ENCODE measurements at regions not wholly inside any gene's neighbourhood (a gene's known extent, or its start where the extent isn't known, plus 50 kb on each side); places are given as distances from the start of the nearest gene placed in this dataset.

- TF ChIP-seq CTCF (IDR thresholded peaks at IDR 0.05; ENCODE audit: low read depth, low read length): no peak
- DNase-seq (ENCODE audit: low read depth, low spot score): no peak
- in situ Hi-C loops (cut with HindIII; ENCODE audit: low sequenced_read_pairs): no loop called here
- H3K4me3 ChIP-seq (ENCODE audit: low read depth, low read length): no peak overlapping the region
Measured at GRCh38 chr17:5686074-5686635, 101.8 kb upstream of the NLRP1 start.

- in situ Hi-C loops (cut with HindIII; ENCODE audit: low sequenced_read_pairs): no loop called here
- no peak for TF ChIP-seq CTCF (IDR thresholded peaks at IDR 0.05; ENCODE audit: low read depth, low read length)
- no peak for DNase-seq (ENCODE audit: low read depth, low spot score)
- no peak overlapping the region for H3K4me3 ChIP-seq (ENCODE audit: low read depth, low read length)
Measured at GRCh38 chr17:5687646-5688045, 103.3 kb upstream of the NLRP1 start.

- no peak overlapping the region for H3K4me3 ChIP-seq (ENCODE audit: low read depth, low read length)
- TF ChIP-seq CTCF (IDR thresholded peaks at IDR 0.05; ENCODE audit: low read depth, low read length): no peak
- no peak for DNase-seq (ENCODE audit: low read depth, low spot score)
- in situ Hi-C loops (cut with HindIII; ENCODE audit: low sequenced_read_pairs): no loop called here
Measured at GRCh38 chr17:5693821-5694220, 109.5 kb upstream of the NLRP1 start.

- no peak for TF ChIP-seq CTCF (IDR thresholded peaks at IDR 0.05; ENCODE audit: low read depth, low read length)
- no peak for DNase-seq (ENCODE audit: low read depth, low spot score)
- no peak overlapping the region for H3K4me3 ChIP-seq (ENCODE audit: low read depth, low read length)
- in situ Hi-C loops (cut with HindIII; ENCODE audit: low sequenced_read_pairs): no loop called here
Measured at GRCh38 chr17:5694551-5694950, 110.2 kb upstream of the NLRP1 start.

GRCh38 chr17:5695480-5695879 lies 111.2 kb upstream of the NLRP1 start:
- no peak for TF ChIP-seq CTCF (IDR thresholded peaks at IDR 0.05; ENCODE audit: low read depth, low read length)
- no peak for DNase-seq (ENCODE audit: low read depth, low spot score)
- no peak overlapping the region for H3K4me3 ChIP-seq (ENCODE audit: low read depth, low read length)
- in situ Hi-C loops (cut with HindIII; ENCODE audit: low sequenced_read_pairs): no loop called here

GRCh38 chr17:5698959-5699358 lies 114.7 kb upstream of the NLRP1 start:
- no peak for DNase-seq (ENCODE audit: low read depth, low spot score)
- H3K4me3 ChIP-seq (ENCODE audit: low read depth, low read length): no peak overlapping the region
- TF ChIP-seq CTCF (IDR thresholded peaks at IDR 0.05; ENCODE audit: low read depth, low read length): no peak
- in situ Hi-C loops (cut with HindIII; ENCODE audit: low sequenced_read_pairs): no loop called here

GRCh38 chr17:5699814-5700213 lies 115.5 kb upstream of the NLRP1 start:
- TF ChIP-seq CTCF (IDR thresholded peaks at IDR 0.05; ENCODE audit: low read depth, low read length): no peak
- DNase-seq (ENCODE audit: low read depth, low spot score): no peak
- in situ Hi-C loops (cut with HindIII; ENCODE audit: low sequenced_read_pairs): no loop called here
- H3K4me3 ChIP-seq (ENCODE audit: low read depth, low read length): no peak overlapping the region

Measured in astrocyte of the spinal cord (primary cell).